ENCODE measurements at regions not wholly inside any gene's neighbourhood (a gene's known extent, or its start where the extent isn't known, plus 50 kb on each side); places are given as distances from the start of the nearest gene placed in this dataset.

GRCh38 chr10:88165849-88166271 is 302.4 kb downstream of the PTEN start:
- Histone ChIP-seq H3K36me3 (ENCODE audit: control insufficient read depth in 2 of 2, insufficient read depth in 1 of 2, low read length in 2 of 2) (no peaks in the 10 kb centered on the region), H3K27ac (ENCODE audit: extremely low read depth, low read depth, low read length) (no peak overlapping the region), H3K4me3 (ENCODE audit: low read depth, low read length) (no peak overlapping the region), H3K9me3 (ENCODE audit: control insufficient read depth, insufficient read depth, low read depth, low read length) (no peaks in the 10 kb centered on the region), H3K4me1 (ENCODE audit: control insufficient read depth, insufficient read depth, low read length) (no peaks in the 10 kb centered on the region)
- no peak for TF ChIP-seq ZNF473 (tag by site-specific recombination; IDR thresholded peaks at IDR 0.05)
- no peak for TF ChIP-seq ZNF561 (tag by site-specific recombination; IDR thresholded peaks at IDR 0.05; ENCODE audit: borderline replicate concordance)
- TF ChIP-seq GLIS1 (tag by site-specific recombination; IDR thresholded peaks at IDR 0.05): no peak
- no peak for TF ChIP-seq ZNF768 (tag by site-specific recombination; IDR thresholded peaks at IDR 0.05)
- TF ChIP-seq SP2 (tag by site-specific recombination; IDR thresholded peaks at IDR 0.05): no peak
- TF ChIP-seq ZNF169 (tag by site-specific recombination; IDR thresholded peaks at IDR 0.05): no peak
- no peak for TF ChIP-seq ZNF223 (tag by site-specific recombination; IDR thresholded peaks at IDR 0.05)
- TF ChIP-seq ZNF37A (tag by site-specific recombination; IDR thresholded peaks at IDR 0.05): no peak
- ChIA-PET POLR2A (no interaction called here), CTCF (no interaction called here)

DNA sequence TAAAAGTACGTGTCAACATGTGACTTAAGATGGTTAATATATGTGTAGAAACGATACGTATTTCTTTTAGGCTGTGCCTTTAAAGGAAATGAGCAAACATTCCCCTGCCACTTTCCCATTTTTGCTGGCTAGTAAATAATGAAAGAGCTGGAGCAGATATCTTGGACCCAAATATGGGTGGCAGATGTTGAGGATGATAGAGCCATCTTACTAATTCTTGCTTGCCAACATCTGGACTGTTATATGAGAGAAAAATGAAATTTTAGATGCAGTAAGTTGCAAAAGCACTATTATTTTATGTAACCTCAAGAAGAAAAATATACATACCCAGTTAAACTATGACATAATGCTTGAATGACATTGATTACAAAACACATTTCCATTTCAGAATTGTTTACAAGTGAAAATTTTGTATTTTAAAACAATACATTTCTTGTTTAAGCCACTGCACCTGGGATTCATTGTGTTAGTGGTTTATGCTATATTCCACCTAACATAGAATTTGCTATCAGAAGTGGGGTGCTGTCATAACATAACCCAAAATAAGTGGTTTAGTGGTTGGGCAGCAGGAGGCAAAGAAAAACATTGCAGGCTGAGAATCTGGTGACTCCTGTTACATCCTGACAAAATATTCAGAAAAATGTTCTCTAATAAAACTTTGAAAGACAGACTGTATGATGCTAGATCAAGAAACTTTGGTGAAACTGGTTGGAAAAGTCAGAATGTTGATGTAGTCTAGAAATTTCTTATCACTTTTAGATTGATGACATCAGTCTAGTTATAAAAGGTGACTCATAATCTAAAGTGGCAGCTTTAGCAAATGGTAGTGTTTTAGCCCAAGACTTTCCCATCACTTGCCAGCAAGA is 305.0 kb downstream of the PTEN start:
- CTCF ChIA-PET: no interaction called here

DNA sequence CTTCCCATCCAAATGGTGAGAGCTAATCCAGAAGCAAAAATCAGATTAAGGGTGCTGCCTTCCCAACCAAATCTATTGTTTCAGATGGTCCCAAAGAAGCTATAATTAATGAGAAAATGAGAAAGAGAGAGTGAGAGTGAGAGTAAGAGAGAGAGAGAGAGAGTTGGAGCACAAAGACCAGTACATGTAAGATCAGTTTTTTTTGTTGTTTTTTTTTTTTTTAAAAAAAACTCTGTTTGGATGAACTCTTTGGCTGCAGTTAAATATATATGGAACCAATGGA is 305.6 kb downstream of the PTEN start:
- no peak overlapping the region for H3K4me3 ChIP-seq (ENCODE audit: low read depth, low read length)
- no peak for TF ChIP-seq ZNF501 (tag by site-specific recombination; IDR thresholded peaks at IDR 0.05)
- no peak for TF ChIP-seq ZFHX2 (tag by site-specific recombination; conservative IDR thresholded peaks at IDR 0.05)
- TF ChIP-seq PRDM1 (tag by site-specific recombination; IDR thresholded peaks at IDR 0.05): peak; percentile 92
- no peak for TF ChIP-seq ZSCAN23 (tag by site-specific recombination; IDR thresholded peaks at IDR 0.05)
- TF ChIP-seq ZNF169 (tag by site-specific recombination; IDR thresholded peaks at IDR 0.05): no peak
- H3K27ac ChIP-seq (ENCODE audit: extremely low read depth, low read depth, low read length): no peak overlapping the region
- ChIA-PET CTCF (no interaction called here), POLR2A (no interaction called here)
- H3K36me3 ChIP-seq (ENCODE audit: control insufficient read depth in 2 of 2, insufficient read depth in 1 of 2, low read length in 2 of 2): no peaks in the 10 kb centered on the region
- H3K4me1 ChIP-seq (ENCODE audit: control insufficient read depth, insufficient read depth, low read length): no peaks in the 10 kb centered on the region
- H3K9me3 ChIP-seq (ENCODE audit: control insufficient read depth, insufficient read depth, low read depth, low read length): no peaks in the 10 kb centered on the region

More for the DNA sequence above, 305.0 kb downstream of the PTEN start:
- peak; percentile 92 for TF ChIP-seq ZNF549 (tag by site-specific recombination; IDR thresholded peaks at IDR 0.05)
- TF ChIP-seq ZNF707 (tag by site-specific recombination; IDR thresholded peaks at IDR 0.05): peak; percentile 85
- TF ChIP-seq, protein P1, sequence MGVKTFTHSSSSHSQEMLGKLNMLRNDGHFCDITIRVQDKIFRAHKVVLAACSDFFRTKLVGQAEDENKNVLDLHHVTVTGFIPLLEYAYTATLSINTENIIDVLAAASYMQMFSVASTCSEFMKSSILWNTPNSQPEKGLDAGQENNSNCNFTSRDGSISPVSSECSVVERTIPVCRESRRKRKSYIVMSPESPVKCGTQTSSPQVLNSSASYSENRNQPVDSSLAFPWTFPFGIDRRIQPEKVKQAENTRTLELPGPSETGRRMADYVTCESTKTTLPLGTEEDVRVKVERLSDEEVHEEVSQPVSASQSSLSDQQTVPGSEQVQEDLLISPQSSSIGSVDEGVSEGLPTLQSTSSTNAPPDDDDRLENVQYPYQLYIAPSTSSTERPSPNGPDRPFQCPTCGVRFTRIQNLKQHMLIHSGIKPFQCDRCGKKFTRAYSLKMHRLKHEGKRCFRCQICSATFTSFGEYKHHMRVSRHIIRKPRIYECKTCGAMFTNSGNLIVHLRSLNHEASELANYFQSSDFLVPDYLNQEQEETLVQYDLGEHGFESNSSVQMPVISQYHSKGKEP (tag by site-specific recombination; IDR thresholded peaks at IDR 0.05): no peak
- TF ChIP-seq, protein P2, sequence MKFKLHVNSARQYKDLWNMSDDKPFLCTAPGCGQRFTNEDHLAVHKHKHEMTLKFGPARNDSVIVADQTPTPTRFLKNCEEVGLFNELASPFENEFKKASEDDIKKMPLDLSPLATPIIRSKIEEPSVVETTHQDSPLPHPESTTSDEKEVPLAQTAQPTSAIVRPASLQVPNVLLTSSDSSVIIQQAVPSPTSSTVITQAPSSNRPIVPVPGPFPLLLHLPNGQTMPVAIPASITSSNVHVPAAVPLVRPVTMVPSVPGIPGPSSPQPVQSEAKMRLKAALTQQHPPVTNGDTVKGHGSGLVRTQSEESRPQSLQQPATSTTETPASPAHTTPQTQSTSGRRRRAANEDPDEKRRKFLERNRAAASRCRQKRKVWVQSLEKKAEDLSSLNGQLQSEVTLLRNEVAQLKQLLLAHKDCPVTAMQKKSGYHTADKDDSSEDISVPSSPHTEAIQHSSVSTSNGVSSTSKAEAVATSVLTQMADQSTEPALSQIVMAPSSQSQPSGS (tag by site-specific recombination; IDR thresholded peaks at IDR 0.05; ENCODE audit: low read depth): 0 out of 2 replicates have a peak, but pooled peaks have one; percentile 40
- H3K4me1 ChIP-seq (ENCODE audit: control insufficient read depth, insufficient read depth, low read length): no peaks in the 10 kb centered on the region
- POLR2A ChIA-PET: no interaction called here
- H3K36me3 ChIP-seq (ENCODE audit: control insufficient read depth in 2 of 2, insufficient read depth in 1 of 2, low read length in 2 of 2): no peaks in the 10 kb centered on the region
- H3K9me3 ChIP-seq (ENCODE audit: control insufficient read depth, insufficient read depth, low read depth, low read length): no peaks in the 10 kb centered on the region
- no peak overlapping the region for H3K4me3 ChIP-seq (ENCODE audit: low read depth, low read length)
- H3K27ac ChIP-seq (ENCODE audit: extremely low read depth, low read depth, low read length): no peak overlapping the region

GRCh38 chr10:88170628-88171027 is 307.2 kb downstream of the PTEN start:
- POLR2A ChIA-PET: no interaction called here
- CTCF ChIA-PET: no interaction called here
- no peak for TF ChIP-seq SCRT1 (tag by site-specific recombination; IDR thresholded peaks at IDR 0.05; ENCODE audit: borderline replicate concordance)
- TF ChIP-seq ZBTB48 (tag by site-specific recombination; IDR thresholded peaks at IDR 0.05): no peak
- no peak for TF ChIP-seq ZNF558 (tag by site-specific recombination; IDR thresholded peaks at IDR 0.05)
- no peak for TF ChIP-seq ZNF132 (tag by site-specific recombination; IDR thresholded peaks at IDR 0.05; ENCODE audit: borderline replicate concordance)
- TF ChIP-seq ZXDB (tag by site-specific recombination; IDR thresholded peaks at IDR 0.05): no peak
- no peak for TF ChIP-seq ZNF707 (tag by site-specific recombination; IDR thresholded peaks at IDR 0.05)
- no peak for TF ChIP-seq ZNF350 (tag by site-specific recombination; IDR thresholded peaks at IDR 0.05)
- no peak for TF ChIP-seq ZNF19 (tag by site-specific recombination; IDR thresholded peaks at IDR 0.05; ENCODE audit: low read depth)
- no peak for TF ChIP-seq ZNF292 (tag by site-specific recombination; IDR thresholded peaks at IDR 0.05; ENCODE audit: borderline replicate concordance, low read depth)
- TF ChIP-seq ZIC2 (tag by site-specific recombination; IDR thresholded peaks at IDR 0.05): no peak
- no peak for TF ChIP-seq ZNF16 (tag by site-specific recombination; IDR thresholded peaks at IDR 0.05; ENCODE audit: low read depth)
- TF ChIP-seq ZNF274 (IDR thresholded peaks at IDR 0.05; ENCODE audit: low read length): no peak
- TF ChIP-seq ZNF274 (tag by site-specific recombination; IDR thresholded peaks at IDR 0.05; ENCODE audit: borderline replicate concordance): no peak

More at GRCh38 chr10:88170628-88171027, 307.2 kb downstream of the PTEN start:
- Histone ChIP-seq H3K27ac (ENCODE audit: extremely low read depth, low read depth, low read length) (no peak overlapping the region), H3K4me1 (ENCODE audit: control insufficient read depth, insufficient read depth, low read length) (no peaks in the 10 kb centered on the region), H3K9me3 (ENCODE audit: control insufficient read depth, insufficient read depth, low read depth, low read length) (no peaks in the 10 kb centered on the region), H3K4me3 (ENCODE audit: low read depth, low read length) (no peak overlapping the region), H3K36me3 (ENCODE audit: control insufficient read depth in 2 of 2, insufficient read depth in 1 of 2, low read length in 2 of 2) (no peaks in the 10 kb centered on the region)
